ENCODE measurements at regions not wholly inside any gene's neighbourhood (a gene's known extent, or its start where the extent isn't known, plus 50 kb on each side); places are given as distances from the start of the nearest gene placed in this dataset.
"Not testable (repeated sequence)": the region's sequence is repeated elsewhere in the genome, so short reads cannot be mapped to it uniquely, and the experiment has no call there.

DNA sequence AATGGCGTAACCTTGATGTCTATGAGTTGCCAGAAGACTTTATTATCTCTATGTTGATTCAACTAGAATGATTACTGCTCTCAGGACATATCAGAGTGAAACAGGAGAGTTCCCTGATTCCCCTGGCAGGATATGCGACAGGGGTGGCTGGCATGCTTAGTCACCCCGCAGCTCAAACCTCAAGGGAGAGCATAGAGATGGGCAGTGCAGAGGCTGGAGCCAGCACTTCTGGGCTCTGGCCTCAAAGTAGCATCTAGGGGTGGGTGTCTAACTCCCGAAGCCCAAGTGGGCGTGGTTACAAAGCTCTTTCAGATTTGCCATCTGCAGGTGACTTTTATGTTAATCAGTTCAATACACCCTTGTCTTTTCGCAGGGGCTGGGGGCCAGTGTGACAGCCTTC is 391.6 kb downstream of the ADCYAP1 start:
- DNase-seq (ENCODE audit: low spot score): no peak
- TF ChIP-seq, protein P1, sequence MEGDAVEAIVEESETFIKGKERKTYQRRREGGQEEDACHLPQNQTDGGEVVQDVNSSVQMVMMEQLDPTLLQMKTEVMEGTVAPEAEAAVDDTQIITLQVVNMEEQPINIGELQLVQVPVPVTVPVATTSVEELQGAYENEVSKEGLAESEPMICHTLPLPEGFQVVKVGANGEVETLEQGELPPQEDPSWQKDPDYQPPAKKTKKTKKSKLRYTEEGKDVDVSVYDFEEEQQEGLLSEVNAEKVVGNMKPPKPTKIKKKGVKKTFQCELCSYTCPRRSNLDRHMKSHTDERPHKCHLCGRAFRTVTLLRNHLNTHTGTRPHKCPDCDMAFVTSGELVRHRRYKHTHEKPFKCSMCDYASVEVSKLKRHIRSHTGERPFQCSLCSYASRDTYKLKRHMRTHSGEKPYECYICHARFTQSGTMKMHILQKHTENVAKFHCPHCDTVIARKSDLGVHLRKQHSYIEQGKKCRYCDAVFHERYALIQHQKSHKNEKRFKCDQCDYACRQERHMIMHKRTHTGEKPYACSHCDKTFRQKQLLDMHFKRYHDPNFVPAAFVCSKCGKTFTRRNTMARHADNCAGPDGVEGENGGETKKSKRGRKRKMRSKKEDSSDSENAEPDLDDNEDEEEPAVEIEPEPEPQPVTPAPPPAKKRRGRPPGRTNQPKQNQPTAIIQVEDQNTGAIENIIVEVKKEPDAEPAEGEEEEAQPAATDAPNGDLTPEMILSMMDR (IDR thresholded peaks at IDR 0.05; ENCODE audit: borderline replicate concordance, control extremely low read depth, extremely low read depth, insufficient read depth, missing control alignments): no peak
- in situ Hi-C loops (cut with MboI; ENCODE audit: low sequenced_read_pairs, unreplicated experiment): no loop called here

DNA sequence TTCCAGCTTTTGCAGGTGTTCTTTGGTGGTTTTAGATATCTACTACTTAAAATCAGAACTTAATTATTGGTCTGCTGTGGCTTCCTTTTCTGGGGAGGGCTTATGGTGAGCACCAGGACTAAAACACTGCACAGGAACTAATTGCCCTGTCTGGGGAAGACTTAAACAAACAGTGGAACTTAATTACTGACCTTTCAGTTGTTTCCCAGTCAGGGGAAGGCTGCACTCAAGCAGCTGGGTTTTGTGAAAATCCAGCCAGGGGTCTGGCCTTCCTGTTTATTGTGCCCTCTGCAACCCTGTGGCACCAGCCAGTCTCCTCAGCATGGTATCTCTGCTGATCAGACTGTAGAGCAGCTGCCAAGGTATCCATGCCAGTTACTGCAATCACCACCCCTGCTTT is 398.2 kb downstream of the ADCYAP1 start:
- in situ Hi-C loops (cut with MboI; ENCODE audit: low sequenced_read_pairs, unreplicated experiment): no loop called here
- DNase-seq (ENCODE audit: low spot score): no peak
- TF ChIP-seq, protein P1 (IDR thresholded peaks at IDR 0.05; ENCODE audit: borderline replicate concordance, control extremely low read depth, extremely low read depth, insufficient read depth, missing control alignments): no peak

DNA sequence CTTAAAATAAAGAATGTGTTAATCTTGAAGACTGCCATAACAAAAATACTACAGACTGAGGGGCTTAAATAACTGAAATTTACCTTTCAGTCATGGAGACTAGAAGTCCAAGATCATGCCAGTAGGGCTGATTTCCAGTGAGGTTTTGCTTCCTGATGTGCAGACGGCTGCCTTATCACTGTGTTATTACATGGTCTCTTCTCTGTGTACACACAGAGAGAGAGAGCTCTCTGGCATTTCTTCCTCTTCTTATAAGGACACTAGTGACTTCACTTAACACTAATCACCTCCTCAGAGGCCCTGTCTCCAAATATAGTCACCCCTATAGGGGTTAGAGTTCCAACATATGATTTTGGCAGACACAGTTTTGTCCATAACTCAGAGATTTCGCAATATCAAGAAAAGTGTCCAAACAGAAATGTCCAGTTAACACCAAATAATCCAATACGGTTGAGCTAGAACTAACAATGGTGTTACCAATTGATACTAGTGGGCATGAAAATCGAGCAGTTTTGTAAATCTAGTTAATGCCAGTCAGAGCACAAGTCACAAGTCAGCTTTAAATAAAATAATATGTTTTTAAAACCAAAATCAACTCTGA is 399.8 kb downstream of the ADCYAP1 start:
- TF ChIP-seq, protein P1 (IDR thresholded peaks at IDR 0.05; ENCODE audit: borderline replicate concordance, control extremely low read depth, extremely low read depth, insufficient read depth, missing control alignments): no peak
- DNase-seq (ENCODE audit: low spot score): no peak
- in situ Hi-C loops (cut with MboI; ENCODE audit: low sequenced_read_pairs, unreplicated experiment): no loop called here

DNA sequence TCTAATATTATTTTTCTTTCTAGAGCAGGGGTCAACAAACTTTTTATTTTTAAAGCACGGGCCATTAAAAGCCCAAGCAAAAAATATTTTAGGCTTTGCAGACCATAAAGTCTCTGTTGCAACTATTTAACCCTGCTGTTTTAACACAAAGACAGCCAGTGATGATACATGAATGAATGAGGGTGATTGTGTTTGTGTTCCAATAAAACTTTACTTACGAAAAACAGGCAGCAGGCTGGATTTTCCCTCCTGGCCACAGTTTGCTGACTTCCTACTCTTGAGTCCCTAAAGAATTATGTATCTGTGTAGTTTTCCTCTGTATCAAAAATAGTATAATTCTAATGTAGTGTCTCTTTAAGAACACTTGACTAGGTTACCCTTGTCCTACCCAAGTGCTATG is 402.0 kb downstream of the ADCYAP1 start:
- in situ Hi-C loops (cut with MboI; ENCODE audit: low sequenced_read_pairs, unreplicated experiment): no loop called here
- DNase-seq (ENCODE audit: low spot score): no peak
- TF ChIP-seq, protein P1 (IDR thresholded peaks at IDR 0.05; ENCODE audit: borderline replicate concordance, control extremely low read depth, extremely low read depth, insufficient read depth, missing control alignments): no peak

DNA sequence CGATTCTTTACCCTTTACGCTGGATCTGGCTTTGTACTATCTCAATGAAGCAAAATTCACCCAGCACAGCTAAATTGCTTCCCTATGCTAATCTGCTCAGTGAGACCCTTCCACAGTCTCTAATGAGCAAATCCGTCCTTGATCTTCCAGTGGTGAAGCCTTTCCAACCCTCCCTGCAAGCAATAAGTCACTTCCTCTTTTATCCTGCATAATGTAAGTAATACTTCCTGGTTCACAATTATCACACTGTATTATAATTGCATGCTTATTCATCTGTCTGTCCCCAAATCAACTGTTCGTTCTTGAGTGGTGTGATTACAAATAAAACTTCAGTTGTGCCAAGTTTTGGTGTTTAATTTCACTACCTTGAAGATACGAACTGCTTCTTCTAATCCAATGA is 404.0 kb downstream of the ADCYAP1 start:
- TF ChIP-seq, protein P1 (IDR thresholded peaks at IDR 0.05; ENCODE audit: borderline replicate concordance, control extremely low read depth, extremely low read depth, insufficient read depth, missing control alignments): no peak
- in situ Hi-C loops (cut with MboI; ENCODE audit: low sequenced_read_pairs, unreplicated experiment): no loop called here
- DNase-seq (ENCODE audit: low spot score): no peak

DNA sequence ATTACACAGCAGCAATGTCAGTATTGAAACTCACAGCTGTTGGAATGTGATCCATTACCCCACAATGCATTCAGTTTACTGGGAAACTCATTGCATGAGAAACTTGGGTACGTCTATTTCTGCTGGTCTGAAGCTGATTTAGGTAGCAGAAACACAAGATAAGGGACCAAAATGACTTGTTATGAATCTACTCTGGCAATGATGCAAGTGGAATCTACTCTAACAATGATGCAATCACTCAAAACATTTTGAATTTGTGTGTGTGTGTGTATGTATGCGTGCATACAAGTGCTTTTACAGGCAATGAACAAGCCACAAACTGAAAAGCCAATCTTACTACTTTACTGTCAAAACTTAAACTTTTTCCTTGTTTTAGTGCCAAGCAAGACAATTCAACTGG is 406.7 kb downstream of the ADCYAP1 start:
- DNase-seq (ENCODE audit: low spot score): no peak
- TF ChIP-seq, protein P1 (IDR thresholded peaks at IDR 0.05; ENCODE audit: borderline replicate concordance, control extremely low read depth, extremely low read depth, insufficient read depth, missing control alignments): no peak
- in situ Hi-C loops (cut with MboI; ENCODE audit: low sequenced_read_pairs, unreplicated experiment): no loop called here

DNA sequence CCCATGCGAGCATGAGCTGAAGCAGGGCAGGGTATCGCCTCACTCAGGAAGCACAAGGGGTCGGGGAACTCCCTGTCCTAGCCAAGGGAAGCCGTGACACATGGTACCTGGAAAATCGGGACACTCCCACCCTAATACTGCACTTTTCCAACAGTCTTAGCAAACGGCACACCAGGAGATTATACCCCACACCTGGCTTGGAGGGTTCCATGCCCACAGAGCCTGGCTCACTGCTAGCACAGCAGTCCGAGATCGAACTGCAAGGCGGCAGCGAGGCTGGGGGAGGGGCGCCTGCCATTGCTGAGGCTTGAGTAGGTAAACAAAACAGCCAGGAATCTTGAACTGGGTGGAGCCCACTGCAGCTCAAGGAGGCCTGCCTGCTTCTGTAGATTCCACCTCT is 430.7 kb downstream of the ADCYAP1 start:
- in situ Hi-C loops (cut with MboI; ENCODE audit: low sequenced_read_pairs, unreplicated experiment); DNase-seq (ENCODE audit: low spot score): not testable (repeated sequence)
